HCT116 (cell line): ENCODE measurements at regions not wholly inside any gene's neighbourhood (a gene's known extent, or its start where the extent isn't known, plus 50 kb on each side); places are given as distances from the start of the nearest gene placed in this dataset.
"Not testable (repeated sequence)": the region's sequence is repeated elsewhere in the genome, so short reads cannot be mapped to it uniquely, and the experiment has no call there.

Experiments
- ATAC-seq: fragments of 200-7000 bp; cut with Tn5 transposase; 2 replicates; pipeline ENCODE4 v1.9.1; 2020; ENCODE audit warnings: mild to moderate bottlenecking, moderate library complexity
- BruUV-seq: library from RNA; stranded (reverse); fragments of 400-500 nt; replicated peaks from 2 replicates; lab custom pipeline; 2021; lab: Mats Ljungman, UMichigan
- CTCF ChIA-PET: fragments of 300-600 bp; sonication (Branson Sonifier 250); formaldehyde crosslinking; loops from one replicate; lab custom pipeline; 2021; ENCODE audit warnings: antibody characterized with exemption; lab: Charles Lee
- POLR2A ChIA-PET: fragments of 300-600, 350-600 bp; sonication (Branson Sonifier 250); formaldehyde crosslinking; loops from one replicate; lab custom pipeline; 2021; ENCODE audit warnings: antibody characterized with exemption; lab: Charles Lee
- RAD21 ChIA-PET, 2 experiments: fragments of 300-600 bp; sonication (Branson Sonifier 250); formaldehyde crosslinking; loops; one replicate each; lab custom pipeline; 2023; ENCODE audit warnings: low total read pairs in 2 of 2; ENCODE audit not compliant: uncharacterized antibody in 2 of 2, unreplicated experiment in 2 of 2, low non-redundant PET in 1 of 2; lab: Charles Lee
- DNase-seq: peaks from one replicate; pipeline ENCODE4 v3.0.0-alpha.2; 2010; ENCODE audit warnings: low read depth, low spot score
- H2AFZ ChIP-seq: fragments of 200-600 bp; shearing (Covaris generic), sonication (generic); 2 replicates; pipeline ENCODE4 v1.6.1; 2017; ENCODE audit warnings: low read depth, mixed run types, mixed read lengths, antibody characterized with exemption, low read length; ENCODE audit not compliant: poor library complexity, severe bottlenecking
- H3K27ac ChIP-seq: 2 replicates; pipeline ENCODE4 v1.5.1; 2012; ENCODE audit warnings: low read depth, low read length
- H3K27me3 ChIP-seq: fragments of 200-600 bp; sonication (generic); 2 replicates; pipeline ENCODE4 v1.6.1; 2016; ENCODE audit warnings: mixed run types, low read length, mixed read lengths; ENCODE audit not compliant: insufficient read depth
- H3K36me3 ChIP-seq, 2 experiments: fragments of 200-500 bp in 1 of 2; fragments of 200-600 bp in 1 of 2; sonication (Bioruptor generic) in 1 of 2; sonication (generic) in 1 of 2; 2 replicates each; pipeline versions ENCODE4 v1.5.1 to v1.6.1; 2014 to 2016; ENCODE audit warnings: low read length in 2 of 2, inconsistent platforms in 1 of 2, mixed read lengths in 1 of 2, mixed run types in 1 of 2; ENCODE audit not compliant: insufficient read depth in 2 of 2, control insufficient read depth in 1 of 2
- H3K4me1 ChIP-seq, 2 experiments: fragments of 200-600 bp in 1 of 2; sonication (generic) in 1 of 2; 2 replicates each; pipeline versions ENCODE4 v1.5.1 to v1.6.1; 2012 to 2017; ENCODE audit warnings: low read length in 2 of 2, inconsistent platforms in 1 of 2, mild to moderate bottlenecking in 1 of 2, mixed read lengths in 1 of 2, mixed run types in 1 of 2, moderate library complexity in 1 of 2; ENCODE audit not compliant: insufficient read depth in 2 of 2, control insufficient read depth in 1 of 2
- H3K4me2 ChIP-seq: fragments of 200-600 bp; sonication (generic); 2 replicates; pipeline ENCODE4 v1.6.1; 2017; ENCODE audit warnings: mixed run types, low read length, mixed read lengths
- H3K4me3 ChIP-seq, 2 experiments: fragments of 200-600 bp in 1 of 2; sonication (generic) in 1 of 2; replicated peaks in 1 of 2; 2 replicates each; pipeline ENCODE4 v1.5.1; 2011 to 2016; ENCODE audit warnings: low read length in 2 of 2, control low read depth in 1 of 2, low read depth in 1 of 2, mild to moderate bottlenecking in 1 of 2, mixed read lengths in 1 of 2, mixed run types in 1 of 2
- H3K79me2 ChIP-seq: fragments of 200-600 bp; sonication (generic); 2 replicates; pipeline ENCODE4 v1.6.1; 2017; ENCODE audit warnings: mild to moderate bottlenecking, mixed run types, low read length, moderate library complexity, mixed read lengths; ENCODE audit not compliant: insufficient read depth
- H3K9ac ChIP-seq: fragments of 200-600 bp; sonication (generic); 2 replicates; pipeline ENCODE4 v1.6.1; 2016; ENCODE audit warnings: low read length, mixed read lengths
- H3K9me2 ChIP-seq: fragments of 200-600 bp; sonication (generic), shearing (Covaris generic); 2 replicates; pipeline ENCODE4 v1.6.1; 2017; ENCODE audit warnings: mixed run types, mild to moderate bottlenecking, moderate library complexity; ENCODE audit not compliant: insufficient read depth
- H3K9me3 ChIP-seq, 2 experiments: fragments of 200-500 bp in 1 of 2; fragments of 200-600 bp in 1 of 2; sonication (Bioruptor generic) in 1 of 2; sonication (generic) in 1 of 2; 2 replicates each; pipeline ENCODE4 v1.6.1; 2014 to 2017; ENCODE audit warnings: low read length in 2 of 2, mixed read lengths in 2 of 2, inconsistent platforms in 1 of 2, low read depth in 1 of 2, mild to moderate bottlenecking in 1 of 2, mixed run types in 1 of 2, moderate library complexity in 1 of 2; ENCODE audit not compliant: control insufficient read depth in 1 of 2, insufficient read depth in 1 of 2
- H4K20me1 ChIP-seq: fragments of 200-600 bp; sonication (generic), shearing (Covaris generic); 2 replicates; pipeline ENCODE4 v1.6.1; 2017; ENCODE audit warnings: mixed run types, mild to moderate bottlenecking, moderate library complexity; ENCODE audit not compliant: insufficient read depth
- SRF ChIP-seq: IDR thresholded peaks from 2 replicates; pipeline ENCODE4 v1.6.1; 2012; ENCODE audit warnings: low read depth
- intact Hi-C: fragments of 100-400 bp; cut with micrococcal nuclease; formaldehyde crosslinking; loops from 2 replicates; pipeline ENCODE4 v1.10.0; 2022
- TF ChIP-seq, protein P1 (sequence below): IDR thresholded peaks from 2 replicates; pipeline ENCODE4 v1.6.1; 2011; ENCODE audit warnings: mild to moderate bottlenecking, low read length, moderate library complexity; ENCODE audit not compliant: insufficient replicate concordance; ENCODE audit errors: extremely low read depth

DNA sequence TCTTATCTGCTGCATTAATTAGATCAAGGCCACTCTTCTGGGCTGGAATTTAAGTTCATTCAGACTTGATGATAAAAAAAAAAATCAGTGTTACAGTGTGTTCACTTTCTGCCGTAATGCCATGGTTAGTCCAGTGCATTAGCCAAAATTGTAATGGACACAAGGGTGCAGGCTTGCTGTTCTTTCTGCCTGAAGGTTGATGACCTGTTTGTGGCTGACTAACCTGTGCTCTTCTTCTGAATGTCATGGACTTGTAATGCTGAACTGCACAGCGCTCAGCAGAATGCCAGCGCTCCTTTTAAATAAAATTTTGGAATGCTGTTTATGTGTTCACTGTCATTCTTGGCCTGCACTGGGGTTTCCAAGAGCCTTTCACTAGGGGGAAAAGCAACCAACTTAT lies 323.2 kb downstream of the ZNF248 start:
- POLR2A ChIA-PET: no interaction called here
- Histone ChIP-seq H3K36me3 (no peaks in the 10 kb centered on the region), H3K9ac (no peak overlapping the region), H2AFZ (no peak overlapping the region), H3K79me2 (no peaks in the 10 kb centered on the region), H3K9me2 (no peaks in the 10 kb centered on the region), H3K4me2 (no peak overlapping the region), H3K4me3 (no peak overlapping the region), H3K4me1 (no peaks in the 10 kb centered on the region), H4K20me1 (no peaks in the 10 kb centered on the region), H3K27me3 (no peaks in the 10 kb centered on the region), H3K27ac (no peak overlapping the region), H3K9me3 (peaks cover 0 to 10% of the 10 kb centered on the region in 2 experiments; a peak in 2 of 4 replicates)
- no peak for TF ChIP-seq SRF
- TF ChIP-seq, protein P1, sequence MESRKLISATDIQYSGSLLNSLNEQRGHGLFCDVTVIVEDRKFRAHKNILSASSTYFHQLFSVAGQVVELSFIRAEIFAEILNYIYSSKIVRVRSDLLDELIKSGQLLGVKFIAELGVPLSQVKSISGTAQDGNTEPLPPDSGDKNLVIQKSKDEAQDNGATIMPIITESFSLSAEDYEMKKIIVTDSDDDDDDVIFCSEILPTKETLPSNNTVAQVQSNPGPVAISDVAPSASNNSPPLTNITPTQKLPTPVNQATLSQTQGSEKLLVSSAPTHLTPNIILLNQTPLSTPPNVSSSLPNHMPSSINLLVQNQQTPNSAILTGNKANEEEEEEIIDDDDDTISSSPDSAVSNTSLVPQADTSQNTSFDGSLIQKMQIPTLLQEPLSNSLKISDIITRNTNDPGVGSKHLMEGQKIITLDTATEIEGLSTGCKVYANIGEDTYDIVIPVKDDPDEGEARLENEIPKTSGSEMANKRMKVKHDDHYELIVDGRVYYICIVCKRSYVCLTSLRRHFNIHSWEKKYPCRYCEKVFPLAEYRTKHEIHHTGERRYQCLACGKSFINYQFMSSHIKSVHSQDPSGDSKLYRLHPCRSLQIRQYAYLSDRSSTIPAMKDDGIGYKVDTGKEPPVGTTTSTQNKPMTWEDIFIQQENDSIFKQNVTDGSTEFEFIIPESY: no peak
- DNase-seq (no peak), ATAC-seq (no peak)
- RAD21 ChIA-PET: no interaction called here
- intact Hi-C loops: no loop called here
- CTCF ChIA-PET: no interaction called here
- no TSS peak for BruUV-seq

DNA sequence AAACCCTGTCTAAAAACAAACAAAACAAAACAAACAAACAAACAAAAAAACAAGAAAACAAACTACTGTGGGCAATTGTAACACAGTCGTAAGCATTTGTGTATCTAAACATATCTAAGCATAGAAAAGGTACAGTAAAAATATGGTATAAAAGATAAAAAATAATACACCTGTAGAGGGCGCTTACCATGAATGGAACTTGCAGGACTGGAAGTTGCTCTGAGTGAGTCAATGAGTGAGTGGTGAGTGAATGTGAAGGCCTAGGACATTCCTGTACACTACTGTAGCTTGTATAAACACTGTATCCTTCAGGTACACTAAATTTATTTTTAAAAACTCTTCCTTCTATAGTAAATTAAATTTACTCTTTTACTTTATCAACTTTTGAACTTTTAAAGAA lies 332.0 kb downstream of the ZNF248 start:
- H3K4me3 ChIP-seq, H3K27me3 ChIP-seq, H2AFZ ChIP-seq, H3K27ac ChIP-seq, BruUV-seq, intact Hi-C loops, H3K36me3 ChIP-seq, H3K9ac ChIP-seq, ATAC-seq, H3K4me2 ChIP-seq, H3K79me2 ChIP-seq, POLR2A ChIA-PET, H3K9me3 ChIP-seq, H3K9me2 ChIP-seq, H4K20me1 ChIP-seq, DNase-seq, H3K4me1 ChIP-seq, RAD21 ChIA-PET: not testable (repeated sequence)
- CTCF ChIA-PET: interaction anchor here (0.9 kb wide), 1 partner anchor 229 kb away, joined by 6 read pairs; no protein-coding TSS in a partner anchor
